DND-41 (cell line): ENCODE measurements at regions not wholly inside any gene's neighbourhood (a gene's known extent, or its start where the extent isn't known, plus 50 kb on each side); places are given as distances from the start of the nearest gene placed in this dataset.

Experiments
- ATAC-seq: fragments of 200-7000 bp; cut with Tn5 transposase; 3 replicates; pipeline ENCODE4 v1.9.1; 2021; ENCODE audit warnings: low read depth; ENCODE audit not compliant: insufficient read depth
- DNase-seq: peaks from one replicate; pipeline ENCODE4 v3.0.0-alpha.2; 2020
- H2AFZ ChIP-seq: 2 replicates; pipeline ENCODE4 v1.6.0; 2012; ENCODE audit warnings: low read depth, low read length
- H3K27ac ChIP-seq: 2 replicates; pipeline ENCODE4 v1.5.1; 2012; ENCODE audit warnings: low read length, inconsistent platforms
- H3K27me3 ChIP-seq: fragments of 200-600 bp; sonication (generic); 2 replicates; pipeline ENCODE4 v1.6.0; 2012; ENCODE audit warnings: low read length, mild to moderate bottlenecking, inconsistent platforms; ENCODE audit not compliant: insufficient read depth, poor library complexity
- H3K36me3 ChIP-seq: 2 replicates; pipeline ENCODE4 v1.5.1; 2012; ENCODE audit warnings: low read length, inconsistent platforms; ENCODE audit not compliant: insufficient read depth
- H3K4me1 ChIP-seq: 2 replicates; pipeline ENCODE4 v1.5.1; 2012; ENCODE audit warnings: mild to moderate bottlenecking, low read length; ENCODE audit not compliant: insufficient read depth
- H3K4me2 ChIP-seq: 2 replicates; pipeline ENCODE4 v1.6.0; 2012; ENCODE audit warnings: mild to moderate bottlenecking, moderate library complexity, low read length, inconsistent platforms; ENCODE audit not compliant: insufficient read depth
- H3K4me3 ChIP-seq, 2 experiments: fragments of 200-600 bp in 1 of 2; shearing (Covaris generic) in 1 of 2; 2 replicates each; pipeline ENCODE4 v1.5.1; 2012 to 2016; ENCODE audit warnings: inconsistent platforms in 2 of 2, low read length in 2 of 2, mild to moderate bottlenecking in 2 of 2, low read depth in 1 of 2, moderate library complexity in 1 of 2
- H3K79me2 ChIP-seq: 2 replicates; pipeline ENCODE4 v1.6.0; 2012; ENCODE audit warnings: low read length, inconsistent platforms; ENCODE audit not compliant: insufficient read depth
- H3K9ac ChIP-seq: 2 replicates; pipeline ENCODE4 v1.6.0; 2012; ENCODE audit warnings: low read depth, mild to moderate bottlenecking, inconsistent platforms, low read length, moderate library complexity
- H3K9me3 ChIP-seq: 2 replicates; pipeline ENCODE4 v1.5.1; 2012; ENCODE audit warnings: low read length, moderate library complexity, mild to moderate bottlenecking, inconsistent platforms; ENCODE audit not compliant: insufficient read depth, severe bottlenecking
- H4K20me1 ChIP-seq: 2 replicates; pipeline ENCODE4 v1.6.0; 2012; ENCODE audit warnings: low read length; ENCODE audit not compliant: insufficient read depth
- CTCF ChIP-seq: IDR thresholded peaks from 2 replicates; pipeline ENCODE4 v1.5.1; 2012; ENCODE audit warnings: borderline replicate concordance, low read length, moderate library complexity, mild to moderate bottlenecking; ENCODE audit not compliant: poor library complexity, severe bottlenecking; ENCODE audit errors: extremely low read depth
- EZH2 ChIP-seq: IDR thresholded peaks from 3 replicates; pipeline ENCODE4 v1.6.1; 2012; ENCODE audit warnings: borderline replicate concordance, low read depth, mild to moderate bottlenecking, moderate library complexity, low read length, inconsistent platforms; ENCODE audit not compliant: severe bottlenecking

- Histone ChIP-seq H3K36me3 (no peaks in the 10 kb centered on the region), H3K27ac (no peak overlapping the region), H3K4me3 (no peak overlapping the region), H3K79me2 (no peaks in the 10 kb centered on the region), H3K27me3 (no peaks in the 10 kb centered on the region), H4K20me1 (no peaks in the 10 kb centered on the region), H3K4me2 (no peak overlapping the region), H3K9ac (no peak overlapping the region), H2AFZ (no peak overlapping the region), H3K4me1 (peaks cover 9% of the 10 kb centered on the region), H3K9me3 (no peaks in the 10 kb centered on the region)
- DNase-seq (no peak), ATAC-seq (peak; percentile 44; the same call in 1 of the 3 replicates)
- no peak for TF ChIP-seq EZH2
Measured at GRCh38 chr4:96602661-96603060, 762.8 kb downstream of the PDHA2 start.

GRCh38 chr4:96603641-96604040 is 763.7 kb downstream of the PDHA2 start:
- H3K27ac ChIP-seq: no peak overlapping the region
- DNase-seq (no peak), ATAC-seq (no peak)
- H3K9me3 ChIP-seq: no peaks in the 10 kb centered on the region
- no peak overlapping the region for H2AFZ ChIP-seq
- no peak overlapping the region for H3K4me2 ChIP-seq
- no peaks in the 10 kb centered on the region for H4K20me1 ChIP-seq
- H3K27me3 ChIP-seq: no peaks in the 10 kb centered on the region
- H3K9ac ChIP-seq: no peak overlapping the region
- H3K36me3 ChIP-seq: no peaks in the 10 kb centered on the region
- H3K79me2 ChIP-seq: no peaks in the 10 kb centered on the region
- no peak overlapping the region for H3K4me3 ChIP-seq
- peaks cover 6% of the 10 kb centered on the region for H3K4me1 ChIP-seq
- no peak for TF ChIP-seq CTCF
- no peak for TF ChIP-seq EZH2

- H3K36me3 ChIP-seq: no peaks in the 10 kb centered on the region
- no peak for ATAC-seq
- H4K20me1 ChIP-seq: no peaks in the 10 kb centered on the region
- no peaks in the 10 kb centered on the region for H3K27me3 ChIP-seq
- H3K4me1 ChIP-seq: peaks cover 6% of the 10 kb centered on the region; the same call in 1 of the 2 replicates
- TF ChIP-seq CTCF (no peak), EZH2 (no peak)
- no peak overlapping the region for H3K27ac ChIP-seq
- no peaks in the 10 kb centered on the region for H3K9me3 ChIP-seq
- DNase-seq: no peak
- H2AFZ ChIP-seq: no peak overlapping the region
- no peak overlapping the region for H3K4me3 ChIP-seq
- no peak overlapping the region for H3K9ac ChIP-seq
- H3K4me2 ChIP-seq: no peak overlapping the region
- H3K79me2 ChIP-seq: no peaks in the 10 kb centered on the region
Measured at GRCh38 chr4:96606451-96606850, 766.6 kb downstream of the PDHA2 start.

GRCh38 chr4:96626023-96626422 is 786.1 kb downstream of the PDHA2 start:
- no peaks in the 10 kb centered on the region for H3K27me3 ChIP-seq
- no peak overlapping the region for H3K9ac ChIP-seq
- H3K36me3 ChIP-seq: no peaks in the 10 kb centered on the region
- H3K27ac ChIP-seq: no peak overlapping the region
- no peak overlapping the region for H3K4me3 ChIP-seq
- DNase-seq (no peak), ATAC-seq (no peak)
- no peak overlapping the region for H2AFZ ChIP-seq
- no peaks in the 10 kb centered on the region for H4K20me1 ChIP-seq
- H3K9me3 ChIP-seq: no peaks in the 10 kb centered on the region
- H3K4me1 ChIP-seq: no peaks in the 10 kb centered on the region
- TF ChIP-seq EZH2 (no peak), CTCF (no peak)
- no peaks in the 10 kb centered on the region for H3K79me2 ChIP-seq
- H3K4me2 ChIP-seq: no peak overlapping the region
